RCC 7860 (cell line): ENCODE measurements at regions not wholly inside any gene's neighbourhood (a gene's known extent, or its start where the extent isn't known, plus 50 kb on each side); places are given as distances from the start of the nearest gene placed in this dataset.
A peak's percentile ranks its signal among the peaks of the same experiment; 100 is the strongest.
"Not testable (repeated sequence)": the region's sequence is repeated elsewhere in the genome, so short reads cannot be mapped to it uniquely, and the experiment has no call there.

Source experiments
- DNase-seq: peaks from one replicate; pipeline ENCODE4 v3.0.0-alpha.2; 2015; ENCODE audit warnings: low spot score
- FAIRE-seq: peaks from 2 replicates; lab custom pipeline; 2012; peaks lifted over from hg19 to GRCh38; lab: Jason Lieb, UNC

GRCh38 chr15:79535536-79535935 is 103.4 kb downstream of the MINAR1 start:
- FAIRE-seq (no peak), DNase-seq (no peak)

- FAIRE-seq, result no peak
- no peak for DNase-seq
Observed at GRCh38 chr15:79538527-79538926, 106.4 kb downstream of the MINAR1 start.

GRCh38 chr15:79539401-79539800 is 107.3 kb downstream of the MINAR1 start:
- DNase-seq (no peak), FAIRE-seq (no peak)

- no peak for DNase-seq
- no peak for FAIRE-seq
Observed at GRCh38 chr15:79540551-79540950, 108.4 kb downstream of the MINAR1 start.

GRCh38 chr15:79541196-79541595 is 109.1 kb downstream of the MINAR1 start:
- FAIRE-seq, result no peak

GRCh38 chr15:79543097-79543496 is 111.0 kb downstream of the MINAR1 start:
- DNase-seq (no peak), FAIRE-seq (no peak)

More at GRCh38 chr15:79541196-79541595, 109.1 kb downstream of the MINAR1 start:
- DNase-seq, result no peak

GRCh38 chr15:79549196-79549595 is 117.1 kb downstream of the MINAR1 start:
- no peak for FAIRE-seq
- DNase-seq, result no peak

GRCh38 chr15:79560384-79560783 is 128.2 kb downstream of the MINAR1 start:
- DNase-seq (no peak), FAIRE-seq (no peak)

GRCh38 chr15:79561982-79562381 is 129.8 kb downstream of the MINAR1 start:
- no peak for FAIRE-seq
- no peak for DNase-seq

- DNase-seq, result no peak
- no peak for FAIRE-seq
Observed at GRCh38 chr15:79562403-79562815, 130.3 kb downstream of the MINAR1 start.

GRCh38 chr15:79562899-79563298 is 130.8 kb downstream of the MINAR1 start:
- no peak for DNase-seq
- no peak for FAIRE-seq

- no peak for FAIRE-seq
- DNase-seq, result no peak
Observed at GRCh38 chr15:79570004-79570403, 137.9 kb downstream of the MINAR1 start.

- DNase-seq (no peak), FAIRE-seq (no peak)
Observed at GRCh38 chr15:79572691-79573404, 140.7 kb downstream of the MINAR1 start.

- DNase-seq, FAIRE-seq: not testable (repeated sequence)
Observed at GRCh38 chr15:79574431-79575273, 142.5 kb downstream of the MINAR1 start.

GRCh38 chr15:79582650-79583049 is 150.5 kb downstream of the MINAR1 start:
- FAIRE-seq (no peak), DNase-seq (no peak)

GRCh38 chr15:79592126-79592525 is 160.0 kb downstream of the MINAR1 start:
- FAIRE-seq (no peak), DNase-seq (no peak)

- no peak for FAIRE-seq
Observed at GRCh38 chr15:79593119-79593869, 161.2 kb downstream of the MINAR1 start.

GRCh38 chr15:79595306-79595705 is 163.2 kb downstream of the MINAR1 start:
- DNase-seq (no peak), FAIRE-seq (no peak)

More at GRCh38 chr15:79593119-79593869, 161.2 kb downstream of the MINAR1 start:
- DNase-seq, result no peak

- DNase-seq (peak; percentile 75), FAIRE-seq (peak; percentile 84)
Observed at GRCh38 chr15:79595995-79596622, 164.0 kb downstream of the MINAR1 start.

GRCh38 chr15:79598639-79599038 is 166.5 kb downstream of the MINAR1 start:
- FAIRE-seq (no peak), DNase-seq (no peak)
